ENCODE measurements at regions not wholly inside any gene's neighbourhood (a gene's known extent, or its start where the extent isn't known, plus 50 kb on each side); places are given as distances from the start of the nearest gene placed in this dataset.

DNA sequence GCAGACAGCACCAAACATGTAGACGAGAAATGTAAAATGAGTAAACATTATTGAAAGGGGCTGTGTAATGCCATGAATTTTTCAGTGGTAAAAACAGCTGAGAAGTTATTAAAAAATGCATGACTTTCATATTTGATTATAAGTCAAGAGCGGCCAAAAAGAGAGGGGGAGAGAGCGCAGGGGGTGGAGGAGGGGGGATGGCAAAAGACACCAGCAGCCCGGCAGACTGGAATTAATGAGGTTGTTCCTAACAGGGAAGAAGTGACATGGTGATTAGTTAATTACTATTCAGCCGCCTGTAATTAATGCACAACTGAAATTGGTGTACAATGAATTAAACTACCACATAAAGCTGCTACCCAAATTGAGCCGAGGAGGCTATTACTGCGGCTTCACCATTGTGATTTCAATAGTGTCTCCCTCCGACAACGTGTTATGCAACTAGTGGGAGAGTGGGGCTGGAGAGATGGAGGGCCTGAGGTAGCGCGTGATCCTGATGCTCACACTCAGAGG, 89.1 kb upstream of the VSTM2B start:
- H3K4me3 ChIP-seq (replicated peaks in 1 of 2; ENCODE audit: low read depth in 2 of 2, low read length in 2 of 2), result no peak overlapping the region
- DNase-seq (ENCODE audit: low read depth in 2 of 2), result no peak
- TF ChIP-seq, protein P1, sequence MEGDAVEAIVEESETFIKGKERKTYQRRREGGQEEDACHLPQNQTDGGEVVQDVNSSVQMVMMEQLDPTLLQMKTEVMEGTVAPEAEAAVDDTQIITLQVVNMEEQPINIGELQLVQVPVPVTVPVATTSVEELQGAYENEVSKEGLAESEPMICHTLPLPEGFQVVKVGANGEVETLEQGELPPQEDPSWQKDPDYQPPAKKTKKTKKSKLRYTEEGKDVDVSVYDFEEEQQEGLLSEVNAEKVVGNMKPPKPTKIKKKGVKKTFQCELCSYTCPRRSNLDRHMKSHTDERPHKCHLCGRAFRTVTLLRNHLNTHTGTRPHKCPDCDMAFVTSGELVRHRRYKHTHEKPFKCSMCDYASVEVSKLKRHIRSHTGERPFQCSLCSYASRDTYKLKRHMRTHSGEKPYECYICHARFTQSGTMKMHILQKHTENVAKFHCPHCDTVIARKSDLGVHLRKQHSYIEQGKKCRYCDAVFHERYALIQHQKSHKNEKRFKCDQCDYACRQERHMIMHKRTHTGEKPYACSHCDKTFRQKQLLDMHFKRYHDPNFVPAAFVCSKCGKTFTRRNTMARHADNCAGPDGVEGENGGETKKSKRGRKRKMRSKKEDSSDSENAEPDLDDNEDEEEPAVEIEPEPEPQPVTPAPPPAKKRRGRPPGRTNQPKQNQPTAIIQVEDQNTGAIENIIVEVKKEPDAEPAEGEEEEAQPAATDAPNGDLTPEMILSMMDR (IDR thresholded peaks at IDR 0.05; ENCODE audit: low read depth, low read length), result no peak

DNA sequence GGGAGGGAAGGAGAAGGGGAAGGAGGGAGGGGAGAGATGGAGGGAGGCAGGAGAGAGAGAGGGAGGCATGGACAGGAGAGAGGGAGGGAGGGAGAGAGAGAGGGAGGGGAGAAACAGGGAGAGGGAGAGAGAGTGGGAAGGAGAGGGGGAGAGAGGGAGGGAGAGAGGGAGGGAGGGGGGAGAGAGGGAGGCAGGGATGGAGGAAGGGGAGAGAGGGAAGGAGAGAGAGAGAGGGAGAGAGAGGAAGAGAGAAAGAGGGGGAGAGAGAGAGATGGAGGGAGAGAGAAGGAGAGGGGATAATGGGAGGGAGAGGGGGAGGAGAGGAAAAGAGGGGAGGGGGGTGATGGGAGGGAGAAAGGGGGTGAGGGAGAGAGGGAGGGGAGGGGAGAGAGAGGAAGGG, 86.8 kb upstream of the VSTM2B start:
- H3K4me3 ChIP-seq (replicated peaks in 1 of 2; ENCODE audit: low read depth in 2 of 2, low read length in 2 of 2), result no peak overlapping the region
- TF ChIP-seq, protein P1 (IDR thresholded peaks at IDR 0.05; ENCODE audit: low read depth, low read length), result no peak
- no peak for DNase-seq (ENCODE audit: low read depth in 2 of 2)

DNA sequence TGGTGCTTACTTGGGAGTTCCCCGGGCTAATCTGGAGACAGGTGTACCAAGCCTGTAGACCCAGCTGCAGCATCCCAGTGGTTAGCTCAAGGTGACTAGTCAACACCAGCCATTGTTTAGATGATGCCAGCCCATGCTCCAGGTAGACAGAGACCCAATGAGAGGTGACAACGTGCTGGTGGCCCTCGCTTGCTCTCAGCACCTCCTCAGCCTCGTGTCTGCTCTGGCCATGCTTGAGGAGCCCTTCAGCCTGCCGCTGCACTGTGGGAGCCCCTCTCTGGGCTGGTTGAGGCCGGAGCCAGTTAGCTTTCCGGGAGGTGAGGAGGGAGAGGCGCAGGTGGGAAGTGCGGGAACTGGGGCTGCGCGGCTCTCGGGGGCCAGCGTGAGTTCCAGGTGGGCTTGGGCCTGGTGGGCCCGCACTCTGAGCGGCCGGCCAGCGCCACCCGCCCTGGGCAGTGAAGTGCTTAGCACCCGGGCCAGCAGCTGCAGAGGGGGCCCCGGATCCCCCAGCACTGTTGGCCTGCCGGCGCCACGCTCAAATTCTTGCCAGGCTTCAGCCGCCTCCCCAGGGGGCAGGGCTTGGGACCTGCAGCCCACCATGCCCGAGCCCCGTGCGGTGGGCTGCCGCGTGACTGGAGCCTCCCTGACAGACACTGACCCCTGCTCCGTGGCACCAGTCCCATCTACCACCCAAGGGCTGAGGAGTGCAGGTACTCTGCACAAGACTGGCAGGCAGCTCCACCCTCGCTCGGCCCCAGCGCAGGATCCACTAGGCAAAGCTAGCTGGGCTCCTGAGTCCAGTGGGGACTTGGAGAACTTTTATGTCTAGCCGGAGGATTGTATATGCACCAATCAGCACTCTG, 85.9 kb upstream of the VSTM2B start:
- TF ChIP-seq, protein P1 (IDR thresholded peaks at IDR 0.05; ENCODE audit: low read depth, low read length), result no peak
- no peak overlapping the region for H3K4me3 ChIP-seq (replicated peaks in 1 of 2; ENCODE audit: low read depth in 2 of 2, low read length in 2 of 2)
- no peak for DNase-seq (ENCODE audit: low read depth in 2 of 2)

DNA sequence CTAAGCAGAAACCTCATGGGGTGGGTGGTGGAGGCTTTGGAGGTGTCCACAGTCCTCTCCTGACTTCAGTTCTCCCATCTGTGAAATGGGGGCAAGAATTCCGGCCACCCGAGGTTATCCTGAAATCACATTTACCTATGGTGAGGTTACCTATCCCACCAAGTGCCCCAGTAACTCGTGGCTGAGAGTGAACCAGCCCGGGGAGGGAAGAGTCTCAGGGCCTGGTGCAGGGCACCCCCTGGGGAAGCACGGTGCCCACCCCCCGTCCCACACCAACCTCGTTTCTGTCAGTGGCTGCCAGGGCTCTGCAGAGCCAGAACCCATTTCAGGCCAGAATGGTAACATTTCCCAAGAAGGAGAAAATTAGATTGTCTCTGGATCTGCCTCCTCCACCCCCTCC, 83.7 kb upstream of the VSTM2B start:
- DNase-seq (ENCODE audit: low read depth in 2 of 2), result no peak
- H3K4me3 ChIP-seq (replicated peaks in 1 of 2; ENCODE audit: low read depth in 2 of 2, low read length in 2 of 2), result no peak overlapping the region
- TF ChIP-seq, protein P1 (IDR thresholded peaks at IDR 0.05; ENCODE audit: low read depth, low read length), result no peak

DNA sequence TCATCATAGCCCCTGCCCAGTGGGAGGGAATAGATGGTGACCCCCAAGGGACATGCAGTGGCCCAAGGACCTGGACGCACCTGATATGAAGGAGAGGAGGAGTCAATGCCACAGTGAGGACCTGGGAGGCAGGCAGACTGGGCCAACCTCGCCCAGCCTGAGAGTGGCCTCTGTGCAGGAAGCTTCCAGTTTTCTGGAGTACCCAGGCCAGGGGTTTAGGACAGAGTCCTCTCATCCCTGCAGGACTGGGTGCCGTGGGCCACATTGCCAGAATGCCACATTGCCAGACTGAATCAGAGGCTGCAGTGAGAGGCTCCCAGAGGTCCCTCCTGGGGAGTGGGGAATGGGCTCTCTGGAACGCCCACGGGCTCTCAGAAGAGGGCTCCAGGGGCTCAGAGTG, 82.9 kb upstream of the VSTM2B start:
- no peak overlapping the region for H3K4me3 ChIP-seq (replicated peaks in 1 of 2; ENCODE audit: low read depth in 2 of 2, low read length in 2 of 2)
- TF ChIP-seq, protein P1 (IDR thresholded peaks at IDR 0.05; ENCODE audit: low read depth, low read length), result no peak
- no peak for DNase-seq (ENCODE audit: low read depth in 2 of 2)

DNA sequence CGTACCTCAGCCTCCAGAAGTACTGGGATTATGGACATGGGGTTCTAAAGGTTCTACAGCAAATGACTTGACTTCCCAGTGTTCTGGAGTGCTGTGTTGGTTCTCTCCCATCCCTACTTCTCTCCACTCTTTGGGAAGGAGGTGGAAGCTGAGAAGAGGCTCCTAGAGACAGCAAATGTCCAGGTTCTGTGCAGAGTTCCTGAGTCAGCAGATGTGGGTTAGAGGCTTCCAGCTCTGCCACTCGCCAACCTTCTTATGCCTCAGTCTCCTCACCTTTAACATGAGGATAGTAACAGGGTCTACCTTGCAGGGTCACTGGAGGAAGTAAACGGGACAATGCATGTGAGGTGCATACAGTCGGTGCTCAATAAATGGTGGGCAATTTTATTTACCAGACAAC, 80.5 kb upstream of the VSTM2B start:
- TF ChIP-seq, protein P1 (IDR thresholded peaks at IDR 0.05; ENCODE audit: low read depth, low read length), result no peak
- DNase-seq (ENCODE audit: low read depth in 2 of 2), result no peak
- no peak overlapping the region for H3K4me3 ChIP-seq (replicated peaks in 1 of 2; ENCODE audit: low read depth in 2 of 2, low read length in 2 of 2)

Data from cardiac fibroblast (primary cell).